GM18519 (cell line): ENCODE measurements at regions not wholly inside any gene's neighbourhood (a gene's known extent, or its start where the extent isn't known, plus 50 kb on each side); places are given as distances from the start of the nearest gene placed in this dataset.
"Not testable (repeated sequence)": the region's sequence is repeated elsewhere in the genome, so short reads cannot be mapped to it uniquely, and the experiment has no call there.

Experiments used
- ATAC-seq: cut with Tn5 transposase; IDR thresholded peaks from one replicate; pipeline ENCODE4 v1.9.1; 2021; ENCODE audit warnings: mild to moderate bottlenecking, moderate library complexity; ENCODE audit not compliant: unreplicated experiment, low FRiP score

- ATAC-seq, result no peak
Observed at GRCh38 chr3:89908711-89909213, 801.3 kb downstream of the EPHA3 start.

GRCh38 chr3:89912031-89912430 lies 804.6 kb downstream of the EPHA3 start:
- ATAC-seq, result no peak

GRCh38 chr3:89923921-89924610 lies 816.6 kb downstream of the EPHA3 start:
- ATAC-seq, result no peak

GRCh38 chr3:89925976-89926375 lies 818.6 kb downstream of the EPHA3 start:
- no peak for ATAC-seq

DNA sequence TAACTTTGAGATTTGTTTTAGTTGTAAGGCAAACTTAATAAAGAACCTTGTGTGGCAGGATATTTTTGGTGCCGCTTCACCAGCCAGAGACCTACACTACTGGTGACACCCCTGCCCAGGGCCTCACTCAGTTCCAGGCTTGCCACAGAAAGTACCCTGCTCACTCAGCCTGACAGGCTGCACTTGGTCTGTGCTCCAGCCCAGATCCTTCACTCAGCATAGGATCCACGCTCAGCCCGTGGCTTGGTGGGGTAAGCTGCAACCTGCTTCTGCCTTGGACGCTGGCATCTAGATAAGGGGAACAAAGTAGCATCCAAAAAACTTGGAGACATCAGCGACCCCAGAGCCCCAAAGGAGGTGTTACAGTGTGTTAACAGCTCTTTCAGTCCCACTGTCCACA lies 825.5 kb downstream of the EPHA3 start:
- ATAC-seq, result no peak

DNA sequence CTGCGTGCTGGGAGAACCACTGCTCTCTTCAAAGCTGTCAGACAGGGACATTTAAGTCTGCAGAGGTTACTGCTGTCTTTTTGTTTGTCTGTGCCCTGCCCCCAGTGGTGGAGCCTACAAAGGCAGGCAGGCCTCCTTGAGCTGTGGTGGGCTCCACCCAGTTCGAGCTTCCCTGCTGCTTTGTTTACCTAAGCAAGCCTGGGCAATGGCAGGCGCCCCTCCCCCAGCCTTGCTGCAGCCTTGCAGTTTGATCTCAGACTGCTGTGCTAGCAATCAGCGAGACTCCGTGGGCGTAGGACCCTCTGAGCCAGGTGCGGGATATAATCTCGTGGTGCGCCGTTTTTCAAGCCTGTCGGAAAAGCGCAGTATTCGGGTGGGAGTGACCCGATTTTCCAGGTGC lies 837.0 kb downstream of the EPHA3 start:
- not testable (repeated sequence) for ATAC-seq

DNA sequence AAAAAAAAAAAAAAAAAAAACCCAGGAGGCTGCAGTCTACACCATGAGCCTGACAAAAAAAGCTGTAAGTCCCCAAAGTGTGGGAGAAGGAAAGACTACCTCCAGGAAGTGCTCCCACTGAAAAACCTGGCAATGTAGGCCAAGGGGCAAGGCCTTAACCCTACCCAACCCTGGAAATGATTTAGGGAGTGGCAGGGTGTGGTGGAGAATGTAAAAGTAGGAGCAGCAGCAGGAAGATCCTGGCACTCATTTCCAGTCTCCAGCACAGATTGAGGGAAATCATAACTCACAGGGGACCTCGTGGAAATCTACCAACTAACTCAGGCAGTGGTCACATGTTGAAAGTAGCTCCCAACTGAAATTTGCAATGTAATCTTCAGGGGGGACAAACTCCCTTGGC lies 839.5 kb downstream of the EPHA3 start:
- no peak for ATAC-seq

GRCh38 chr3:89947337-89947954 lies 840.0 kb downstream of the EPHA3 start:
- no peak for ATAC-seq

DNA sequence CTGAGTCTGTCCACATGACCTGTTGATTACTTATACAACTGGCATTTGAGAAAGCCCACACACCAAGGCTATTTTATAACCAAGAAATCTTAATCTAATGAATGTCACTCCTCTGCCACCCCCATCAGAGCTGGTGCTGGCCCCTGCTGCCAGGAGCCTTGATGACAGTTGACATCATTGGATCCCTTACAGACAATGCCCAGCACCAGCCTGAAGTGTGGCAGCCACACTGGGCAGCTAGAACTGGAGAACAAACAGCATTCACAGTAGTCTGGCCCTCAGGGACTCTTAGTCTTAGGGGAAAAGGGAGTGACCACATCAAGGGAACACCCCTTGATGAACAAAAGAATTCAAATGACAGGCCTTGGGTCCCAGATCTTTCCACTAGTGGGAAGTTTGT lies 840.6 kb downstream of the EPHA3 start:
- ATAC-seq, result no peak

DNA sequence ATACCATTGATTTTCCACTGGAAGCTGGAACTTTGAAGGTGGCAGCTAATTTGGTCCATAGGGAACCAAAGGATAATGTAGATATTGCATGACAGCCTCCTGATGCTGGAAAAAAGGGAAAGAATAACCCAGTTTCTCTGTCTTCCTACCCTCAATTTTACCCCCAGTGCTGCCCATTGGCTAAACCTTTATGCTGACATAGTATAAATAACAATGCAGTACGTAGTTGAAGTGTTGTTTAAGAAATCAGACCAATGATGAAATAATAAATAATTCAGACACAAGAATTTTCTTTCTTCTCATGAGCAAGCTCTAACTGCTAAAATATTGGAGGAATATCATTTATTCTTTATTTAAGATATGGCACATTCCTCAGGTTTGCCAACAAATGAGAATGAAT lies 843.4 kb downstream of the EPHA3 start:
- ATAC-seq, result no peak

GRCh38 chr3:89954137-89954536 lies 846.7 kb downstream of the EPHA3 start:
- no peak for ATAC-seq

DNA sequence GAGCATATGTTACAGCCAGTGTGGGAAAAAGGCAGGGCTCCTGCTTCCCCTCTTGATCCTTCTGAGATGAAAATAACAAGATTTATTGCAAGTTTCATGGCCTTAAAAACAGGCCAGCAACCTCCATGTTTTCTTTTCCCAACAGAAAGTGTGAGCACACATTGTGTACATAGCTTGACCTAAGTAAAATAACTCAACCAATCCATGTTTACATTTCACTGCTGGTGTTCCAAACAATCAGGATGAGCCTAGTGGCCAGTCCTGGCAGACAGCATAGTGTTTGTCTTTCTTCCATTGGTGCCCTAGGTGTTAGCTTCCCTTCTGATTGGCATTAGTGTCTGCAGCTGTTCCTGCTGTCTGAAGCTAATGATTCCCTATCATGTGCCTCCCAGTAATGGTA lies 847.7 kb downstream of the EPHA3 start:
- ATAC-seq, result no peak

DNA sequence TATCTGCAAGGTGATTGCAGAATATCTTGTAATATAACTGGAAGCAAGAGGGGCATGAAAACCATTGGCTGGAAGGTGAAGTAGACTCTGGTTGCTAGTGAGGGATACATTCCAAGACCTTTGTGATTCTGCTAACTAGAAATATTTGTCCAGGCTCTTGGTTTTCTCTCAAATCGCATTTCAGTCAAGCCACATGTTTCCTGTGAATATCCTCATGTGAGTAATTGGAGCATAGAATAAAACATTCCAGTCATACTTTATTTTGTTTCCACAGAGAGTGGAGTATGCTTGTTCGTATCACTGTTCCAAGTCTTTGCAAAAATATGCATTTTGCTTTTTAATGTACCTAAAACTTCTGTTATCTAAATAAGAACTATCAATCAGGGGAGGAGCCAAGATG lies 850.0 kb downstream of the EPHA3 start:
- no peak for ATAC-seq

DNA sequence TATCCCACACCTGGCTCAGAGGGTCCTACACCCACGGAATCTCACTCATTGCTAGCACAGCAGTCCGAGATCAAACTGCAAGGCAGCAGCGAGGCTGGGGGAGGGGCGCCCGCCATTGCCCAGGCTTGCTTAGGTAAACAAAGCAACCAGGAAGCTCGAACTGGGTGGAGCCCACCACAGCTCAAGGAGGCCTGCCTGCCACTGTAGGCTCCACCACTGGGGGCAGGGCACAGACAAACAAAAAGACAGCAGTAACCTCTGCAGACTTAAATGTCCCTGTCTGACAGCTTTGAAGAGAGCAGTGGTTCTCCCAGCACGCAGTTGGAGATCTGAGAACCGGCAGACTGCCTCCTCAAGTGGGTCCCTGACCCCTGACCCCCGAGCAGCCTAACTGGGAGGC lies 850.7 kb downstream of the EPHA3 start:
- ATAC-seq, result not testable (repeated sequence)

DNA sequence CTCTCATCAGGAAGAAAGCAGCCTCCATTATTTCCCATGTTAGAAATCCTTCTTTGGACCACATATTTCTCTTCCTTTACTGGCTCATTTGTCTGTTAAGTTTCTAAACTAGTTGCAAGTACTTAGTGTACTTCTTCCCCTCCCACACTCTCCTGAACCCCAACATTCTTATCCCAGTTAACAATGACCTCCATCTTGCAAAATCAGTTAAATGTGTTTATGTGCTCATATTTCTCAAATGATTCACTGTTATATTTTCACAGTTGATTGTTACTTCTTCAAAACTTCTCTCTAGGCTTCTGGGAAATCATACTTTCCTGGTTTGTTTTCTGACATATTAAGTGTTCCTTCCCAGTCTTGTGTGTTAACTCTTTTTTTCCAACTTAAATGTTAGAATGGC lies 856.9 kb downstream of the EPHA3 start:
- ATAC-seq, result no peak

DNA sequence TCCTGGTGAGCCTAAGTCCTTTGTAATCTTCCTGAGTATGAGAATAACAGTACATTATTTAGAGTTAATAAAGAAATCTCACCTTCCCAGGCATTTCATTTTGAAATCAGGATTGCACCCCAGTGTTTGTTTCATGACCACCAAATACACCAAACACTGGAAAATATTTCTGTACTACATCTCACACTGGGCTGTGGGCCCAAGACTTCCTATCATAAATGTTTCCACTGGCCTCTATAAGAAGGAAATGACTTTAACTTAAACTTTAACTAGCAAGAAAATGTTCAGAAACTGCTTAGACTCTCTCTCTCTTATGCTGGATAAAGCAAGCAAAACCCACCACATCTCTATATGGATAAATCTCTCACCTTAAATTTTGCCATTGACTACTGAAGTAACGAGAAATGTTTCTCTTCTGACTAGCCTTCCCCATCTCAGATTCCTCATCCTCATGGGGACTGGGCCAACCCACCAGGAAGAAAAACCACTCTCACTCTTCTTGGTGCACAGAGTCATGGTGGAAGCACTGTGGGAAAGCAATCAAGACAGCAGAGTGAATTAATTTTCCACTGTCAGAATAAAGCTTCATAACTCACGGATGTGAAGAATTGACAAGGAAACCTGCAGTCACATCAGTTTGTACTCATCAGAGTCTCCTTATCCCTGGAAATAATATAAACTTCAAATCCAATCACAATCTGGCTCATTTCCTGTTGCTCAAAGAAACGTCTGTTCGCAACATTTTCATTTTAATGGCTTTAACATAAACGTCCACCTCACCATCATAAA lies 859.6 kb downstream of the EPHA3 start:
- no peak for ATAC-seq

- ATAC-seq, result no peak
Observed at GRCh38 chr3:89971329-89971728, 863.9 kb downstream of the EPHA3 start.

DNA sequence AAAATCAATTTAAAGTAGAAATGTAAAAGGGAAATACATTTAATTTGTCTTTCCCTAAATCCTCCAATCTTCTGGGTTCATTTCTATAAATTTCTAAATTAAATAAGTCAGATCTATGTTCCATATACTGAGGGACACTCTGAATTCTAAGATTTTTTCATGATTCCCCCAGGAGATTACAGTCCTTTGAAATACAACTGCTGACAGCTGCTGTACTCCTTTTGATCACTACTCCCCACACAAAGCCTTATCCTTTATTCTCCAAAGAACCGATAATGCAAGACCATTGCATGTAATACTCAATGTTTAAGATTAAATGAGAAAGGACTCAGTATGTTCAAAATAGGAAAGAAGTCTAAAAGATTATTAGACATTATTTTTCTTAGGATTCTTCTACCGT lies 865.7 kb downstream of the EPHA3 start:
- no peak for ATAC-seq

GRCh38 chr3:89974903-89975519 lies 867.6 kb downstream of the EPHA3 start:
- ATAC-seq, result no peak

GRCh38 chr3:89983449-89983848 lies 876.0 kb downstream of the EPHA3 start:
- no peak for ATAC-seq

DNA sequence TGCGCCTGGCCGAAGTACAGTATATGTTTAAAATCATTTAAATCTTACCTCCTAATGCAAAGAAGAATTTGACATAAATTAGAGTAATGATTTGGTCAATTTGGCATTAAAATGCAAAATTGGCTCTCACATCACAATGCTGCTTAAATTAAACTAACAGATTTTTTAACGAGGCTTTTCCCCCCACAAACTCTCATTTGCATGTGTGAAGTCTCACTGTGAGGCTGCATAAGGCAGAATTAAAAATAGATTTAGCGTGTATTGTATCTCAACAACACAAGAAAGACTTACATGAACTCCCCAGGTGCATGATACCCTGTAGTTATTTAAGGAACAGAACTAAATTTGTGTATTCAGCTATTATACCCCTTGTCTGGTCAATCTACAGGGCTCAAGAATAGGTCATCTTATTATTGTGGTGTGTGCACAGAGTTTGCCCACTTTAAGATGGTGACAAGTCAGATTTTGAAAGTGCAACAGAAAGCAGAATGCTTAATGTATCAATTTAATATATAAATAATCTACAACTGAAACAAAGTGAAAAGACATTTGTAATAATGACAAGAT lies 897.9 kb downstream of the EPHA3 start:
- ATAC-seq, result no peak
